ENCODE measurements at regions not wholly inside any gene's neighbourhood (a gene's known extent, or its start where the extent isn't known, plus 50 kb on each side); places are given as distances from the start of the nearest gene placed in this dataset.

DNA sequence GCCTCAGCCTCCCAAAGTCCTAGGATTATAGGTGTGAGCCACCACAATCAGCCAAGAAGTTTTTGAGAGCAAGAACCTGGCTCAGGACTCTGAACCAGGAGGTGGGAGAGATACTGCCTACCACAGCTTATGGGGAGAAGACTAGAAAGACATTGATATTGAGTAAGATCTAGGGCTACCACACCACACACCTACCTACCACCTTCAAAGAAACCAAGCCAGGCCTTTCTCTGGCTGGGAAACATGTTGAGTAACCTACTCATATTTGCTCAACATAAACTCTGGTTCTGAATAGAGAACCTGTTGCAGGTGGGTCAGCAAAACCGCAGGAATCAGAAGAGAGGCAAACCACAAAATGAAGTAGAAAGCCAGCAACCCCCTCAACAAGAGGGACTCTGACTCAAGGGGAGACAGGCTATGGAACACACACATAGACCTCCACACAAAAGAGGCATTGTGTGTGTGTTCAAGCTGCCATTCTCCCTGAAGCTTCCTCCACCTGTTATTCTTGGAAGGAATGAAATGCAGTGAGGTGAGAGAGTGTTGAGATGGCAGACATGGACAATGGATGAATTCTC lies 1021.9 kb downstream of the NLGN4Y start:
- H3K79me2 ChIP-seq (ENCODE audit: insufficient read depth, low read length): no peaks in the 10 kb centered on the region
- no peaks in the 10 kb centered on the region for H3K27me3 ChIP-seq (ENCODE audit: insufficient read depth, low read length)
- TF ChIP-seq CTCF (IDR thresholded peaks at IDR 0.05; ENCODE audit: low read length): no peak
- TF ChIP-seq EZH2 (IDR thresholded peaks at IDR 0.05; ENCODE audit: borderline replicate concordance, low read length): no peak
- peaks cover 17% of the 10 kb centered on the region for H3K4me1 ChIP-seq (ENCODE audit: insufficient read depth, low read length, severe bottlenecking)
- H3F3A ChIP-seq (ENCODE audit: insufficient read depth, low read length): no peaks in the 10 kb centered on the region
- H3K4me2 ChIP-seq (ENCODE audit: low read length): no peak overlapping the region; the same call in 1 of the 2 replicates
- H3K36me3 ChIP-seq (ENCODE audit: insufficient read depth, low read length): no peaks in the 10 kb centered on the region; the same call in 1 of the 2 replicates
- no peaks in the 10 kb centered on the region for H4K20me1 ChIP-seq (ENCODE audit: insufficient read depth, low read length)
- no peak overlapping the region for H3K27ac ChIP-seq (ENCODE audit: low read depth, low read length, poor library complexity, severe bottlenecking)
- H3K4me3 ChIP-seq (ENCODE audit: low read depth, low read length, poor library complexity, severe bottlenecking): no peak overlapping the region
- H3K9ac ChIP-seq (ENCODE audit: low read length): no peak overlapping the region
- no peak overlapping the region for H2AFZ ChIP-seq (ENCODE audit: low read length)
- H3K9me3 ChIP-seq (ENCODE audit: low read length): no peaks in the 10 kb centered on the region
- no peaks in the 10 kb centered on the region for H3K9me2 ChIP-seq (ENCODE audit: low read depth, low read length)

- Histone ChIP-seq H3K36me3 (ENCODE audit: insufficient read depth, low read length) (no peaks in the 10 kb centered on the region), H3K27ac (ENCODE audit: low read depth, low read length, poor library complexity, severe bottlenecking) (no peak overlapping the region), H3K79me2 (ENCODE audit: insufficient read depth, low read length) (no peaks in the 10 kb centered on the region), H3K4me1 (ENCODE audit: insufficient read depth, low read length, severe bottlenecking) (peaks cover 7% of the 10 kb centered on the region), H3K4me3 (ENCODE audit: low read depth, low read length, poor library complexity, severe bottlenecking) (no peak overlapping the region), H3K9ac (ENCODE audit: low read length) (no peak overlapping the region), H4K20me1 (ENCODE audit: insufficient read depth, low read length) (no peaks in the 10 kb centered on the region), H3K9me3 (ENCODE audit: low read length) (no peaks in the 10 kb centered on the region), H2AFZ (ENCODE audit: low read length) (no peak overlapping the region), H3F3A (ENCODE audit: insufficient read depth, low read length) (no peaks in the 10 kb centered on the region), H3K9me2 (ENCODE audit: low read depth, low read length) (no peaks in the 10 kb centered on the region), H3K4me2 (ENCODE audit: low read length) (no peak overlapping the region), H3K27me3 (ENCODE audit: insufficient read depth, low read length) (no peaks in the 10 kb centered on the region)
- TF ChIP-seq EZH2 (IDR thresholded peaks at IDR 0.05; ENCODE audit: borderline replicate concordance, low read length): no peak
- no peak for TF ChIP-seq CTCF (IDR thresholded peaks at IDR 0.05; ENCODE audit: low read length)
These were observed 1027.7 kb downstream of the NLGN4Y start for GRCh38 chrY:15552074-15552473.

GRCh38 chrY:15554991-15555390 lies 1030.7 kb downstream of the NLGN4Y start:
- Histone ChIP-seq H3K9me3 (ENCODE audit: low read length) (no peaks in the 10 kb centered on the region), H3K79me2 (ENCODE audit: insufficient read depth, low read length) (no peaks in the 10 kb centered on the region), H3K4me2 (ENCODE audit: low read length) (no peak overlapping the region), H3K27me3 (ENCODE audit: insufficient read depth, low read length) (no peaks in the 10 kb centered on the region), H3K36me3 (ENCODE audit: insufficient read depth, low read length) (no peaks in the 10 kb centered on the region), H2AFZ (ENCODE audit: low read length) (no peak overlapping the region), H3K4me1 (ENCODE audit: insufficient read depth, low read length, severe bottlenecking) (peaks cover 7% of the 10 kb centered on the region), H4K20me1 (ENCODE audit: insufficient read depth, low read length) (no peaks in the 10 kb centered on the region), H3F3A (ENCODE audit: insufficient read depth, low read length) (no peaks in the 10 kb centered on the region), H3K27ac (ENCODE audit: low read depth, low read length, poor library complexity, severe bottlenecking) (no peak overlapping the region), H3K9me2 (ENCODE audit: low read depth, low read length) (no peaks in the 10 kb centered on the region), H3K4me3 (ENCODE audit: low read depth, low read length, poor library complexity, severe bottlenecking) (no peak overlapping the region), H3K9ac (ENCODE audit: low read length) (no peak overlapping the region)
- TF ChIP-seq CTCF (IDR thresholded peaks at IDR 0.05; ENCODE audit: low read length) (no peak), EZH2 (IDR thresholded peaks at IDR 0.05; ENCODE audit: borderline replicate concordance, low read length) (no peak)

Data from OCI-LY1 (cell line).